GM21576 (cell line): ENCODE measurements at regions not wholly inside any gene's neighbourhood (a gene's known extent, or its start where the extent isn't known, plus 50 kb on each side); places are given as distances from the start of the nearest gene placed in this dataset.

Source experiments
- ATAC-seq: cut with Tn5 transposase; IDR thresholded peaks from one replicate; pipeline ENCODE4 v1.9.1; 2021; ENCODE audit warnings: mild to moderate bottlenecking, moderate library complexity; ENCODE audit not compliant: unreplicated experiment

DNA sequence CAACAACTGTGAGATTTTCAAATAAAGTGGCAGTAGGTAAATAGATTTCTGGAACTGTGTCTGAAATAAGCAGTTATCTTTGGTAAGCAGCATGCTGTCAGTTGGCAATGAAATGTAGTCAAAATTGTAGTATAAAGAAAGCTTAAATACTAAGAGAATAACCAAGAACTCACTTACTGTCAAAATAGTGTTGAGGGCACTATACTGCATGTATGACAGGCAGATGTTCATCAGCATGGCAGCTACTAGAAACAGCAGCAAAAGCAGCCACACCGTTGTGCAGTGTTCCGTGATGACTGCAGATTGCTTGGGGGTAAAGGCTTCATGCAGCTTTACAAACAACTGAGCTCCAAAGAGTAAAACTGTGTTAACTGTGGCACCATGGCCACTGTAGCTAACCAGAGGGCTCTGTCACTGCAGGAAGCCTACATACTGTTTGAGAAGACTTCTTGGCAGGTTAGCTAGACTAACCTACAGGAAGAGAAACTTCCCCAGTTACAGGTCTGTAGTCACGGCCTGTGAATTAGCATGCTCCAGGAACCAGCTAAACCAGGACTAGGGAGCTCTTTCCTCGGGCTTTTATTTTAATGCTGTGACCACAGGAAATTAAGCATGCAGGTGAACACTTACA lies 459.7 kb downstream of the TBL1XR1 start:
- ATAC-seq, result no peak

DNA sequence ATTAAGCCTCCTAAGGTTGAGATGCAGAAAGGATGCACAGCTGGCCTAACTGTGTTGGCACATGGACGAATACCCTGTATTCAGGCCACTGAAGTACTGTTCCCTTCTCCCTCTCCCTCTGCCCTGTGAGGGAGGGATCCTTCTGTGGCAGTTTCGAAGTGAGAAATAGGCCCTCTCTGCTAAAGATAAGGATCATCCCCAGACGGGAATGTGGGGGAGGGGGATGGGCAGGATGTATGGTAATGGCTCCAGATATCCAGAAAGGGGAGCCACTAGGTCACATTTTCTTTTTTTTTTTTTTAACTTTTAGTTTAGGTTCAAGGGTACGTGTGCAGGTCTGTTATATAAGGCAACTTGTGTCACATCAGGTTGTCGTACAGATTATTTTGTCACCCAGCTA lies 463.1 kb downstream of the TBL1XR1 start:
- no peak for ATAC-seq

GRCh38 chr3:176724394-176724759 lies 472.9 kb downstream of the TBL1XR1 start:
- ATAC-seq, result no peak

GRCh38 chr3:176723758-176724393 lies 473.4 kb downstream of the TBL1XR1 start:
- no peak for ATAC-seq

DNA sequence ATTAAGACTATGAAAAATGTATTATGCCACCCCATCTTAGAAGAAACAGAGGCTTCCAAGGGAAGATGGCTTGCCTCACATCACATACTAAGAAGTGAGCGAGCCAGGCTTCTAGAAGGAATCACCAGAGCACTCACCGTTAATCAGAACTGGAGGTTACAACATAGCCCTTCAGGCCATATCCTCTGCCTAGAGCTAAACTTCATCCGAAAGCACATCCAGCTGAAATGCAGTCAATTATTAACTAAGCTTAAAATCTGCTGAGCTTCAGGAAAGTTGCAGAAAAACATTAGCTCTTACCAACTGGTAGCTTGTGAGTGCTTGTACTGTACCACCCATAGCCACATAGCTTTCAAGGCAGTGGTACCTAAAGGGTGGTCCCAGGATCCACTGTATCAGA lies 483.2 kb downstream of the TBL1XR1 start:
- ATAC-seq, result no peak

DNA sequence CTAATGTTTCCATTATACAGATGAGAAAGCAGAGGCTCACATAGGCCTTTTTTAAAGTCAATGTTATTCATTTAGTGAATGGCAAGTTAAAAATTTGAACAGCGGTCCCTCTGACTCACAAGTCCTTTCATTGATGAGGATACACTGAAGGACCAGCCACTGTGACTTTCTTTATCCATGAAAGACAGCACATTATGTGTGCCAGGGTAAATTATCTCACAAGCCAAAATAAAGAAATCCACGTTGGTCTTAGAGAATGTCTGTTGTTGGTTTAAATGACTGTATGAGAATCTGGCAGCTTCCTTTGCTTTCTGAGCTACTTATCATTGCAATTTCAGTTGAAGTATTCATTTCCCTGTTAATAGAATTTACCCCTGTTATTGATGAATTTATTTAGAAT lies 485.1 kb downstream of the TBL1XR1 start:
- no peak for ATAC-seq

DNA sequence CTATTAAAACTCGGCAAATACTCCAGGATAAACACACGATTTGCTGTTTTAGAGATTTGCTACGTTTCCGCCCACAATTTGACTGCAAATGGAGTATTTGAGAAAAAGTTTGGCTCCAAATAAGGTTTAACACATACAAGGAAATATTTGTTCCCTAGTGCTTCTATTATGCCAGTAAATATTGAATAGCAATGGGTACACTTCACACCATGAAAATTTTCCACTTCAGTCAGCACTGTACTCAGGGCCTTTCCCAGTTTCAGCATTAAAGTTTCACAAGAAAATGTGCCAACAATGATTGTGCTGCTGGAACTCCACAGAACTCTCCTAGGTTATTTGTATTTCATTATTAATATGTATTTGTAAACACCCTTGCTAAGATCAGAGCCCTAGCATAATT lies 498.0 kb downstream of the TBL1XR1 start:
- no peak for ATAC-seq

DNA sequence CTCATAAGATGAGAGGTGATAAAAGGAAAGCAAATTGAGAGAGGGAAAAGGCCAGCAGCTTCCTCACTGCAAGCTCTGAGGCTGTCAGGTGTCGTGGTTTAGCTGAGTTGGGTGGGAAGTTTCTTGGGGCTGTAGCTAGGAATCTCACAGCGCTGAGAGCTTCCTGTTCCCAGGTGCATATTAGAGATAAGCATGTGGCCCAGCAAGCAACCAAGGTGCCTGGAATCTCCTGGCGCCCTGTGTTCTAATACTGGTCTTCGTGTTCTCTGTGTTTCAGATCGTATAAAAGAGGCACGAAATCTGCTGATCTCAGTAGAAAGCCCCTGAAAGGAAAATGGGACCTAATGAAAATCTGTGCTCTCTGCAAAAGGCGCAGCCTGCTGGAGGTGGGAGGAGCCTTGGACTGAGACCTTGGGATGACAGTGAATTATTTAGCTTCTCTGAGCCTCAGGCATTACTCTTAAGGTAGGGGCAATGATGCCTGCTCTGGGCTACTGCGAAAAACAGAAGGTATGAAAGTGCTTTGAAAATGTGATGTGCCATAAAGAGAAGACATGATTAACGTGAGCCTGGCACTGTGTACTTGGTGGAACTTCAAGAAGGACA lies 499.9 kb downstream of the TBL1XR1 start:
- ATAC-seq, result no peak

- ATAC-seq, result no peak
Measured at GRCh38 chr3:176696816-176697215, 500.5 kb downstream of the TBL1XR1 start.

- ATAC-seq, result no peak
Measured at GRCh38 chr3:176692966-176693785, 504.1 kb downstream of the TBL1XR1 start.

DNA sequence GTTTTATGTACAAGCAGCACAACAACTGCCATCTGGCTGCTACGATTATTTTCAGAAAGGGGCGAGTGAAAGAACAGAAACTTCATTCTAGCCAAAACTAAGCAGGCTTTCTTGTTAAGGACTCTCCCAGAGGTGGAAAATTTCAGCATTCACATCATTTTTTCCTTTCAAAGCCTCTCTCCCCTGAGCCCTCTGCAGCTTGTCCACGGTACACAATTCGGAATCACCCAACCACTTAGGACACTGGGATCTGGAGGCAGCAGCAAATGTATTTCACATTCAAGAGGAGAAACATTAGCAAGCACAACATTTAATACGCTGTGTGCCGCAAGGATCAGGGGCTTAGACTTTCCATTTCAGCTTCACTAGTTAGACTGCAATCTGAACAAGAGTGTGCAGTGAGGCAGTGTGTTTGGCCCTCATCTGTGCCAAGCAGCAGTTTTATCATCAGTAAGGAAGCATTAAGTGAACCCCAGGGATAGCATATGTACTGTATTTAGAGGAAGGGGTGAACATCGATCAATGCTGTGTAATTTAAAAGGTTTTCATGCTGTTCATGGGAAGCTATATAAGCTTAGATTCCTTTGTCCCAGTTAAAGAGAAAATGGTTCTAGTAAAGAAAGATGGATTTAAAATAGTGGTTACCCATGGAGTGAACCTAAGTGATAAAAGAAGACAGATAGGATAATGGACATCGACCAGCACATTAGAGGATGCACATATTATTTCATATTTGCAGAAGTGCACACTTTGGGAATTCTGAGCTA lies 504.9 kb downstream of the TBL1XR1 start:
- ATAC-seq, result no peak

DNA sequence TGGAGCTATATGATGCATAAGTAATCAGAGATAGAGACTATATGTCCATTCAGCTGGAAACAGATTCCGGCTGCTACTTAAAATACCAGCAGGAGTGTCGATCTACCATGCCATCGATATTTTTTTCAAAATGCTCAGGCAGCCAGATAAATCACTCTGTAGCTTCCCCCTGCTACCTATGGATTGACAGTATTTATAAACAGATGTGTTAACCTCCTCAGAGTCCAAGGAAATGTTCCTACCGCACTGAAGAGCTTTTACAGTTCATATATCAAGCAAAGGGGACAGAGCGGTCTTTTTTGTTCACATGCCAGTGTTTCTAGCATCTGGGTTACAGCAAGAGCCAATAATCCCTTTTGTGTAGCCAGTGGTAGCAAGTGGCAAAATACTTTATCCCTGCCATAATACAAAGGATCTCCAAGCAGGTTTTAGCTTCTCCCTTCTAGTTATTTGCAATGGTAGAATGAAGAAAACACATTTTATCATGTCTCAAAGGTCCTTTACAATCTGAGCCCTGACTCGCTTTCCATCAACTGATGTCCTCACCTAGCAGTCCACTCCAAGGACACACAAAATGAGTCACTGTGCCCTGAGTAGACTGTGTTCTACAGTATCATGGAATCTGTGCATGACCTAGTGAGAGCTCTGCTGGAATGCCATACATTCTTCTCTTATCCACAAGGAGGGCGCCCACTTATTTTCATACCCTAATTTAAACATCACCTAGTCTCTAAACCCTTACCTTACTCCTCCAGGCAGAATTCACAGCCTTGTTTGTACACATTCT lies 507.0 kb downstream of the TBL1XR1 start:
- no peak for ATAC-seq

DNA sequence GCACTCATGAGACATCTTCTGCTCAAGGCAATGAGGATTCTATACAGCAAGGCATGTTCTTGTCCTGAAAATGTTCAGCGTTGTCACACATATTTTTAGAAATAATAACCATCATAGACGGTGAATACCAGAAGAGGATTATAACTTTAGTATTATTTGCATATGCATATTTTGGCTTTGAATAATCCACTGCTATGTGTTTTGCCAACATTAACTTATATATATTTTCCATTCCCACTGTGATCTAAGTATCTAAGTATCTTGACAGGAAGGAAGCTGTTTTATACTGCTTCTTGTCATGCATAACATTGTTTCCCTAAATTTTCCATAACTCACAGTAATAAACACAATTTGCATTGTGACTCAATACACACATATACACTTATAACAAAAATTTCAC lies 509.5 kb downstream of the TBL1XR1 start:
- no peak for ATAC-seq

- ATAC-seq, result no peak
Measured at GRCh38 chr3:176683382-176683781, 513.9 kb downstream of the TBL1XR1 start.

- no peak for ATAC-seq
Measured at GRCh38 chr3:176663837-176664831, 533.1 kb downstream of the TBL1XR1 start.

GRCh38 chr3:176663387-176663786 lies 533.9 kb downstream of the TBL1XR1 start:
- ATAC-seq, result no peak

DNA sequence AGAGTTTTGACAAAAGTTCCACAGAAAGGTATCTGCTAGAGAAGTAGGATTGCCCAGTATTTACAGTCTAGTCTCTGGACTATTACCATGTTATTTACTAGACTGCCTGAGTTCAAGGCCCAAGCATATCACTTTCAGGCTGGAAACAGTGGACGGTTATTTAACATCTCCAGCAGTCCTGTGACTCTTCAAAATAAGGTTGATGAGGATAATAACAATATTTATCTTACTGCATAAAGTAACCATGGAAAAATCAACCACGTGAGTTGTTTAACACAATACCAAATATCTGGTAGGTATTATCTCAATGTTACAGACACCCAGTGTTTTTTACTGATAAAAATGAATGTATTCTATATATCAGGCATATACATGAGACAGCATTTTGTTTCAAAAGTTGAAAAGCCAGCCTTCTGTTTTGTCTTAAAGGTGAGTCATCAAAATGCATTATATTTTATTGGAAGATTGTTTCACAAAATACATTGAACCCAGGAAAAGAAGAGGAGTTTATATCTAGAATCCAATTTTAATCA lies 535.8 kb downstream of the TBL1XR1 start:
- ATAC-seq, result no peak

- no peak for ATAC-seq
Measured at GRCh38 chr3:176655404-176656094, 541.7 kb downstream of the TBL1XR1 start.
